ENCODE measurements at regions not wholly inside any gene's neighbourhood (a gene's known extent, or its start where the extent isn't known, plus 50 kb on each side); places are given as distances from the start of the nearest gene placed in this dataset.

DNA sequence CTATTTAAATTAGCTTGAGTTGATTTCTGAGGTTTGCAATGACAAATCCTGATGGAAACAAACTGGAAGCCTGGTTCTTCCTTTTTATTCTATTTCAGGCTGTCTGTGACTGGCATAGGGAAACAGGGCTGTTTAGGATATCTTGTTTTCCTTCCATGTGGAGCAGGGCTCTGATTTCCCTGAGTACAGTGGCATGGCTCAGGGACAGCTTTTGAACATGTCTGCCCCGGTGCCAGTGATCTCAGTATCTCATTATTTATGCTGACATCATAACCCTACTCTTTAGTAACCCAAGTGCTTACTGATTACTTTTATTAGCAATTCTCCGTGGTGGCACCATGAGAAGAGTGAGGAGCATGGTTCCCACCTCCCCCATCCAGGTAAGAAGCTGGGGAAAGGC lies 720.3 kb downstream of the GALR1 start (continued):
- TF ChIP-seq, protein P1, sequence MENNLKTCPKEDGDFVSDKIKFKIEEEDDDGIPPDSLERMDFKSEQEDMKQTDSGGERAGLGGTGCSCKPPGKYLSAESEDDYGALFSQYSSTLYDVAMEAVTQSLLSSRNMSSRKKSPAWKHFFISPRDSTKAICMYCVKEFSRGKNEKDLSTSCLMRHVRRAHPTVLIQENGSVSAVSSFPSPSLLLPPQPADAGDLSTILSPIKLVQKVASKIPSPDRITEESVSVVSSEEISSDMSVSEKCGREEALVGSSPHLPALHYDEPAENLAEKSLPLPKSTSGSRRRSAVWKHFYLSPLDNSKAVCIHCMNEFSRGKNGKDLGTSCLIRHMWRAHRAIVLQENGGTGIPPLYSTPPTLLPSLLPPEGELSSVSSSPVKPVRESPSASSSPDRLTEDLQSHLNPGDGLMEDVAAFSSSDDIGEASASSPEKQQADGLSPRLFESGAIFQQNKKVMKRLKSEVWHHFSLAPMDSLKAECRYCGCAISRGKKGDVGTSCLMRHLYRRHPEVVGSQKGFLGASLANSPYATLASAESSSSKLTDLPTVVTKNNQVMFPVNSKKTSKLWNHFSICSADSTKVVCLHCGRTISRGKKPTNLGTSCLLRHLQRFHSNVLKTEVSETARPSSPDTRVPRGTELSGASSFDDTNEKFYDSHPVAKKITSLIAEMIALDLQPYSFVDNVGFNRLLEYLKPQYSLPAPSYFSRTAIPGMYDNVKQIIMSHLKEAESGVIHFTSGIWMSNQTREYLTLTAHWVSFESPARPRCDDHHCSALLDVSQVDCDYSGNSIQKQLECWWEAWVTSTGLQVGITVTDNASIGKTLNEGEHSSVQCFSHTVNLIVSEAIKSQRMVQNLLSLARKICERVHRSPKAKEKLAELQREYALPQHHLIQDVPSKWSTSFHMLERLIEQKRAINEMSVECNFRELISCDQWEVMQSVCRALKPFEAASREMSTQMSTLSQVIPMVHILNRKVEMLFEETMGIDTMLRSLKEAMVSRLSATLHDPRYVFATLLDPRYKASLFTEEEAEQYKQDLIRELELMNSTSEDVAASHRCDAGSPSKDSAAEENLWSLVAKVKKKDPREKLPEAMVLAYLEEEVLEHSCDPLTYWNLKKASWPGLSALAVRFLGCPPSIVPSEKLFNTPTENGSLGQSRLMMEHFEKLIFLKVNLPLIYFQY (CRISPR knock-in tag; IDR thresholded peaks at IDR 0.05; ENCODE audit: borderline replicate concordance): no peak
- no peak for TF ChIP-seq ZNF724P (CRISPR knock-in tag; IDR thresholded peaks at IDR 0.05; ENCODE audit: borderline replicate concordance)
- no peak for TF ChIP-seq ZNF121 (CRISPR knock-in tag; IDR thresholded peaks at IDR 0.05)

DNA sequence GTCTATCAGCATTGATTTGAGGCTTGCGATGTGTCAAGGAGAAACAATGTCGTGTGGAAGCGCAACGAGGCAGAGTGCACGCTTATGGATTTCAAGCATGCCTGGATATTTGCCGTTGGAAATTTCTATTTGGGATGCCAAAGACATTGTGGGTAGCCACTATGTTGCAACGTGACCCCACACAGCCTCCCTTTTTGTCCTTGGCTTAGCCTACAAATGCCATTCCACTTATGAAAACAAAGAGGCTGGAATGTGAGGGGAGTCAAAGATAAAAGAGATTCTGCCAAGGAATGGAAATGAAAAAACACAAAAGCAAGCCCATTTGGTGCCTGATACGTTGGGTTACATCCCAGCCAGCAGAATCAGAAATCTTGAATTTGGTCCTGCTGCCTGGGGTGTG lies 721.2 kb downstream of the GALR1 start:
- no peak for FAIRE-seq
- CTCF ChIA-PET (ENCODE audit: low intra/inter-chr PET ratio, low total read pairs): no interaction called here
- no peak overlapping the region for H2AFZ ChIP-seq (ENCODE audit: low read length)
- no peaks in the 10 kb centered on the region; a peak in 4 of 5 replicates for H3K27me3 ChIP-seq (ENCODE audit: control insufficient read depth in 1 of 2, insufficient read depth in 2 of 2, low read length in 2 of 2)
- no peak overlapping the region for H3K9ac ChIP-seq (ENCODE audit: insufficient read depth, low read depth, low read length)
- H4K20me1 ChIP-seq (ENCODE audit: insufficient read depth, low read length): no peaks in the 10 kb centered on the region
- BruUV-seq (replicated peaks): no TSS peak
- no peaks in the 10 kb centered on the region for H3K9me3 ChIP-seq (ENCODE audit: low read length)
- DNase-seq (ENCODE audit: low spot score): no peak
- no peak for ATAC-seq
- H3K4me3 ChIP-seq (replicated peaks in 1 of 3; ENCODE audit: insufficient read depth in 1 of 3, low read depth in 2 of 3, low read length in 3 of 3): no peak overlapping the region
- H3K36me3 ChIP-seq (replicated peaks in 1 of 2; ENCODE audit: control insufficient read depth in 1 of 2, insufficient read depth in 2 of 2, low read length in 2 of 2): no peaks in the 10 kb centered on the region
- H3K79me2 ChIP-seq (ENCODE audit: insufficient read depth, low read length): no peaks in the 10 kb centered on the region
- H3K4me2 ChIP-seq (ENCODE audit: low read depth, low read length): no peak overlapping the region
- in situ Hi-C loops (cut with HindIII; ENCODE audit: extremely low pct_ligation_motif_present, low pct_unique_long_range_greater_than_20kb): no loop called here
- intact Hi-C loops (cut with micrococcal nuclease; ENCODE audit: unreplicated experiment): no loop called here
- 43% methylated on average over 8 of the region's 8 CpGs for WGBS (ENCODE audit: low lambda C conversion rate)
- H3K27ac ChIP-seq (ENCODE audit: extremely low read length, insufficient read depth, low read length): no peak overlapping the region
- POLR2A ChIA-PET: no interaction called here
- no peaks in the 10 kb centered on the region for H3K4me1 ChIP-seq (ENCODE audit: insufficient read depth, low read length)
- TF ChIP-seq, protein P2, sequence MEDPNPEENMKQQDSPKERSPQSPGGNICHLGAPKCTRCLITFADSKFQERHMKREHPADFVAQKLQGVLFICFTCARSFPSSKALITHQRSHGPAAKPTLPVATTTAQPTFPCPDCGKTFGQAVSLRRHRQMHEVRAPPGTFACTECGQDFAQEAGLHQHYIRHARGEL (CRISPR knock-in tag; IDR thresholded peaks at IDR 0.05): no peak
- no peak for TF ChIP-seq KLF13 (CRISPR knock-in tag; IDR thresholded peaks at IDR 0.05)
- TF ChIP-seq EHMT2 (IDR thresholded peaks at IDR 0.05; ENCODE audit: borderline replicate concordance, low read depth, low read length): no peak
- TF ChIP-seq ETV6 (CRISPR knock-in tag; conservative IDR thresholded peaks at IDR 0.05): no peak
- no peak for TF ChIP-seq NFE2L2 (IDR thresholded peaks at IDR 0.05; ENCODE audit: low read length)
- no peak for TF ChIP-seq ZNF709 (CRISPR knock-in tag; IDR thresholded peaks at IDR 0.05)
- no peak for TF ChIP-seq ZFP1 (CRISPR knock-in tag; IDR thresholded peaks at IDR 0.05)
- TF ChIP-seq, protein P3, sequence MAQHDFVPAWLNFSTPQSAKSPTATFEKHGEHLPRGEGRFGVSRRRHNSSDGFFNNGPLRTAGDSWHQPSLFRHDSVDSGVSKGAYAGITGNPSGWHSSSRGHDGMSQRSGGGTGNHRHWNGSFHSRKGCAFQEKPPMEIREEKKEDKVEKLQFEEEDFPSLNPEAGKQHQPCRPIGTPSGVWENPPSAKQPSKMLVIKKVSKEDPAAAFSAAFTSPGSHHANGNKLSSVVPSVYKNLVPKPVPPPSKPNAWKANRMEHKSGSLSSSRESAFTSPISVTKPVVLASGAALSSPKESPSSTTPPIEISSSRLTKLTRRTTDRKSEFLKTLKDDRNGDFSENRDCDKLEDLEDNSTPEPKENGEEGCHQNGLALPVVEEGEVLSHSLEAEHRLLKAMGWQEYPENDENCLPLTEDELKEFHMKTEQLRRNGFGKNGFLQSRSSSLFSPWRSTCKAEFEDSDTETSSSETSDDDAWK (CRISPR knock-in tag; IDR thresholded peaks at IDR 0.05): no peak
- TF ChIP-seq MAFK (conservative IDR thresholded peaks at IDR 0.05 in 1 of 2, IDR thresholded peaks at IDR 0.05 in 1 of 2; ENCODE audit: low read length in 2 of 2): no peak
- no peak for TF ChIP-seq TBX3 (IDR thresholded peaks at IDR 0.05; ENCODE audit: borderline replicate concordance)
- TF ChIP-seq SCMH1 (CRISPR knock-in tag; IDR thresholded peaks at IDR 0.05; ENCODE audit: borderline replicate concordance): no peak
- TF ChIP-seq ZFX (CRISPR knock-in tag; IDR thresholded peaks at IDR 0.05; ENCODE audit: low read depth): no peak
- TF ChIP-seq CCAR2 (optimal IDR thresholded peaks at IDR 0.05; ENCODE audit: low read depth, low read length): no peak
- TF ChIP-seq, protein P4, sequence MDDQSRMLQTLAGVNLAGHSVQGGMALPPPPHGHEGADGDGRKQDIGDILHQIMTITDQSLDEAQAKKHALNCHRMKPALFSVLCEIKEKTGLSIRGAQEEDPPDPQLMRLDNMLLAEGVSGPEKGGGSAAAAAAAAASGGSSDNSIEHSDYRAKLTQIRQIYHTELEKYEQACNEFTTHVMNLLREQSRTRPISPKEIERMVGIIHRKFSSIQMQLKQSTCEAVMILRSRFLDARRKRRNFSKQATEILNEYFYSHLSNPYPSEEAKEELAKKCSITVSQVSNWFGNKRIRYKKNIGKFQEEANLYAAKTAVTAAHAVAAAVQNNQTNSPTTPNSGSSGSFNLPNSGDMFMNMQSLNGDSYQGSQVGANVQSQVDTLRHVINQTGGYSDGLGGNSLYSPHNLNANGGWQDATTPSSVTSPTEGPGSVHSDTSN (CRISPR knock-in tag; IDR thresholded peaks at IDR 0.05; ENCODE audit: borderline replicate concordance): no peak

All from HepG2 (cell line).